Ovary (tissue), 3 donors: ENCODE measurements at regions not wholly inside any gene's neighbourhood (a gene's known extent, or its start where the extent isn't known, plus 50 kb on each side); places are given as distances from the start of the nearest gene placed in this dataset.

Experiments used
- EP300 ChIP-seq: sonication (generic); formaldehyde crosslinking; IDR thresholded peaks from one replicate; pipeline ENCODE4 v1.6.1; 2017; ENCODE audit warnings: antibody characterized with exemption
- POLR2A ChIP-seq: fragments of 450-650 bp; IDR thresholded peaks from one replicate; pipeline ENCODE4 v1.6.1; 2017; ENCODE audit warnings: antibody characterized with exemption, mild to moderate bottlenecking, moderate library complexity
- TF ChIP-seq, protein P1 (sequence below), 3 donors: fragments of 450-650 bp in 2 of 3; fragments of 200-600 bp in 1 of 3; IDR thresholded peaks; one replicate each; pipeline versions ENCODE4 v1.5.1 to v1.8.0; 2016 to 2022; ENCODE audit warnings: antibody characterized with exemption in 3 of 3, mild to moderate bottlenecking in 1 of 3
- donor health status: DM: no; HTN: no; CAD: no.

- TF ChIP-seq EP300: no peak
- no peak for TF ChIP-seq POLR2A
- TF ChIP-seq, protein P1, sequence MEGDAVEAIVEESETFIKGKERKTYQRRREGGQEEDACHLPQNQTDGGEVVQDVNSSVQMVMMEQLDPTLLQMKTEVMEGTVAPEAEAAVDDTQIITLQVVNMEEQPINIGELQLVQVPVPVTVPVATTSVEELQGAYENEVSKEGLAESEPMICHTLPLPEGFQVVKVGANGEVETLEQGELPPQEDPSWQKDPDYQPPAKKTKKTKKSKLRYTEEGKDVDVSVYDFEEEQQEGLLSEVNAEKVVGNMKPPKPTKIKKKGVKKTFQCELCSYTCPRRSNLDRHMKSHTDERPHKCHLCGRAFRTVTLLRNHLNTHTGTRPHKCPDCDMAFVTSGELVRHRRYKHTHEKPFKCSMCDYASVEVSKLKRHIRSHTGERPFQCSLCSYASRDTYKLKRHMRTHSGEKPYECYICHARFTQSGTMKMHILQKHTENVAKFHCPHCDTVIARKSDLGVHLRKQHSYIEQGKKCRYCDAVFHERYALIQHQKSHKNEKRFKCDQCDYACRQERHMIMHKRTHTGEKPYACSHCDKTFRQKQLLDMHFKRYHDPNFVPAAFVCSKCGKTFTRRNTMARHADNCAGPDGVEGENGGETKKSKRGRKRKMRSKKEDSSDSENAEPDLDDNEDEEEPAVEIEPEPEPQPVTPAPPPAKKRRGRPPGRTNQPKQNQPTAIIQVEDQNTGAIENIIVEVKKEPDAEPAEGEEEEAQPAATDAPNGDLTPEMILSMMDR (IDR thresholded peaks at IDR 0.05): no peak
Observed at GRCh38 chr7:125020801-125021200, 91.2 kb upstream of the POT1 start.
